HEK293 (cell line): ENCODE measurements at regions not wholly inside any gene's neighbourhood (a gene's known extent, or its start where the extent isn't known, plus 50 kb on each side); places are given as distances from the start of the nearest gene placed in this dataset.

Experiments
- CTCF ChIA-PET: fragments of 350-600 bp; formaldehyde crosslinking; extraction: SDS; loops from one replicate; lab custom pipeline; 2021; ENCODE audit warnings: antibody characterized with exemption; lab: Yijun Ruan, JAX
- POLR2A ChIA-PET: fragments of 300-600 bp; formaldehyde crosslinking; extraction: SDS; loops from one replicate; lab custom pipeline; 2020; ENCODE audit warnings: antibody characterized with exemption, inconsistent platforms; lab: Yijun Ruan, JAX
- H3K27ac ChIP-seq: fragments of 200-500 bp; sonication (Bioruptor generic); 2 replicates; pipeline ENCODE4 v1.5.1; 2014; ENCODE audit warnings: low read depth, low read length, control low read depth, inconsistent platforms; ENCODE audit errors: extremely low read depth
- H3K36me3 ChIP-seq, 2 experiments: fragments of 200-500 bp in 1 of 2; sonication (Bioruptor generic) in 1 of 2; 1 replicate in 1 of 2; 2 replicates in 1 of 2; pipeline ENCODE4 v1.5.1; 2014 to 2017; ENCODE audit warnings: inconsistent platforms in 2 of 2, low read length in 2 of 2; ENCODE audit not compliant: control insufficient read depth in 2 of 2, insufficient read depth in 1 of 2
- H3K4me1 ChIP-seq: fragments of 200-500 bp; sonication (Bioruptor generic); 2 replicates; pipeline ENCODE4 v1.5.1; 2014; ENCODE audit warnings: mild to moderate bottlenecking, low read length, inconsistent platforms; ENCODE audit not compliant: control insufficient read depth, insufficient read depth
- H3K4me3 ChIP-seq: 2 replicates; pipeline ENCODE4 v1.5.1; 2011; ENCODE audit warnings: low read depth, mild to moderate bottlenecking, control low read depth, low read length, moderate library complexity
- H3K9me3 ChIP-seq: fragments of 200-500 bp; sonication (Bioruptor generic); 2 replicates; pipeline ENCODE4 v1.5.1; 2014; ENCODE audit warnings: low read depth, low read length, inconsistent platforms; ENCODE audit not compliant: control insufficient read depth, insufficient read depth
- EGR2 ChIP-seq: fragments of 450-650 bp; formaldehyde crosslinking; IDR thresholded peaks from 2 replicates; pipeline ENCODE4 v1.5.1; 2016; ENCODE audit warnings: low read depth, missing biosample characterization, missing genetic modification characterization
- FEZF1 ChIP-seq: fragments of 450-650 bp; formaldehyde crosslinking; IDR thresholded peaks from 2 replicates; pipeline ENCODE4 v1.5.1; 2016; ENCODE audit warnings: missing biosample characterization, missing genetic modification characterization
- HOXD13 ChIP-seq: sonication (generic); formaldehyde crosslinking; IDR thresholded peaks from 2 replicates; pipeline ENCODE4 v1.8.0; 2022; ENCODE audit warnings: missing genetic modification reagents, borderline replicate concordance
- MEIS1 ChIP-seq: sonication (generic); formaldehyde crosslinking; IDR thresholded peaks from 2 replicates; pipeline ENCODE4 v1.8.1; 2022; ENCODE audit warnings: missing genetic modification reagents, mild to moderate bottlenecking, borderline replicate concordance
- MZF1 ChIP-seq: fragments of 450-650 bp; formaldehyde crosslinking; IDR thresholded peaks from 2 replicates; pipeline ENCODE4 v1.5.1; 2017; ENCODE audit warnings: missing biosample characterization, missing genetic modification characterization, borderline replicate concordance
- OSR2 ChIP-seq: fragments of 450-650 bp; formaldehyde crosslinking; IDR thresholded peaks from 2 replicates; pipeline ENCODE4 v1.5.1; 2016; ENCODE audit warnings: missing biosample characterization, missing genetic modification characterization
- OVOL3 ChIP-seq: fragments of 450-650 bp; formaldehyde crosslinking; IDR thresholded peaks from 2 replicates; pipeline ENCODE4 v1.5.1; 2016; ENCODE audit warnings: missing biosample characterization, missing genetic modification characterization
- ZFP69B ChIP-seq: fragments of 450-650 bp; formaldehyde crosslinking; IDR thresholded peaks from 2 replicates; pipeline ENCODE4 v1.5.1; 2016; ENCODE audit warnings: missing biosample characterization, missing genetic modification characterization
- ZNF10 ChIP-seq: fragments of 450-650 bp; formaldehyde crosslinking; IDR thresholded peaks from 2 replicates; pipeline ENCODE4 v1.5.1; 2017; ENCODE audit warnings: missing biosample characterization, missing genetic modification characterization
- ZNF148 ChIP-seq: fragments of 450-650 bp; formaldehyde crosslinking; IDR thresholded peaks from 2 replicates; pipeline ENCODE4 v1.5.0; 2017; ENCODE audit warnings: missing biosample characterization, missing genetic modification characterization, borderline replicate concordance
- ZNF157 ChIP-seq: fragments of 450-650 bp; formaldehyde crosslinking; IDR thresholded peaks from 2 replicates; pipeline ENCODE4 v1.5.1; 2016; ENCODE audit warnings: missing biosample characterization, missing genetic modification characterization
- ZNF175 ChIP-seq: fragments of 450-650 bp; formaldehyde crosslinking; IDR thresholded peaks from 2 replicates; pipeline ENCODE4 v1.5.1; 2016; ENCODE audit warnings: missing biosample characterization, missing genetic modification characterization
- ZNF211 ChIP-seq: fragments of 450-650 bp; formaldehyde crosslinking; IDR thresholded peaks from 2 replicates; pipeline ENCODE4 v1.5.1; 2016; ENCODE audit warnings: low read depth, missing biosample characterization, missing genetic modification characterization
- ZNF404 ChIP-seq: fragments of 450-650 bp; formaldehyde crosslinking; IDR thresholded peaks from 2 replicates; pipeline ENCODE4 v1.5.1; 2017; ENCODE audit warnings: missing biosample characterization, missing genetic modification characterization
- ZNF426 ChIP-seq: fragments of 450-650 bp; formaldehyde crosslinking; IDR thresholded peaks from 2 replicates; pipeline ENCODE4 v1.5.1; 2017; ENCODE audit warnings: missing biosample characterization, missing genetic modification characterization, mild to moderate bottlenecking, inconsistent platforms, moderate library complexity
- ZNF548 ChIP-seq: fragments of 450-650 bp; formaldehyde crosslinking; IDR thresholded peaks from 2 replicates; pipeline ENCODE4 v1.5.1; 2016; ENCODE audit warnings: missing biosample characterization, missing genetic modification characterization
- ZNF596 ChIP-seq: fragments of 450-650 bp; IDR thresholded peaks from 2 replicates; pipeline ENCODE4 v1.5.0; 2018; ENCODE audit warnings: missing biosample characterization, mild to moderate bottlenecking, missing genetic modification characterization, moderate library complexity
- ZNF660 ChIP-seq: fragments of 450-650 bp; IDR thresholded peaks from 2 replicates; pipeline ENCODE4 v1.5.1; 2018; ENCODE audit warnings: missing biosample characterization, mild to moderate bottlenecking, missing genetic modification characterization
- ZNF664 ChIP-seq: fragments of 450-650 bp; formaldehyde crosslinking; IDR thresholded peaks from 2 replicates; pipeline ENCODE4 v1.5.1; 2016; ENCODE audit warnings: missing biosample characterization, missing genetic modification characterization
- ZNF76 ChIP-seq: fragments of 450-650 bp; formaldehyde crosslinking; IDR thresholded peaks from 2 replicates; pipeline ENCODE4; 2016; ENCODE audit warnings: low read depth, missing biosample characterization, missing genetic modification characterization, borderline replicate concordance
- ZNF792 ChIP-seq: fragments of 450-650 bp; formaldehyde crosslinking; IDR thresholded peaks from 2 replicates; pipeline ENCODE4 v1.5.1; 2016; ENCODE audit warnings: missing biosample characterization, missing genetic modification characterization
- ZSCAN5A ChIP-seq: fragments of 450-650 bp; formaldehyde crosslinking; IDR thresholded peaks from 2 replicates; pipeline ENCODE4 v1.5.1; 2016; ENCODE audit warnings: missing biosample characterization, missing genetic modification characterization
- TF ChIP-seq, protein P1 (sequence below): fragments of 450-650 bp; formaldehyde crosslinking; IDR thresholded peaks from 2 replicates; pipeline ENCODE4 v1.5.1; 2016; ENCODE audit warnings: missing biosample characterization, missing genetic modification characterization
- TF ChIP-seq, protein P2 (sequence below): fragments of 450-650 bp; IDR thresholded peaks from 2 replicates; pipeline ENCODE4 v1.5.1; 2018; ENCODE audit warnings: missing biosample characterization, mild to moderate bottlenecking, missing genetic modification characterization

- no peak overlapping the region for H3K27ac ChIP-seq
- H3K9me3 ChIP-seq: no peaks in the 10 kb centered on the region
- ChIA-PET CTCF (no interaction called here), POLR2A (no interaction called here)
- H3K36me3 ChIP-seq: no peaks in the 10 kb centered on the region
- H3K4me1 ChIP-seq: no peaks in the 10 kb centered on the region
- no peak overlapping the region for H3K4me3 ChIP-seq
- TF ChIP-seq ZNF404 (no peak), OVOL3 (no peak), ZNF175 (tag by site-specific recombination) (no peak), ZFP69B (tag by site-specific recombination) (no peak), FEZF1 (tag by site-specific recombination) (no peak), ZNF792 (tag by site-specific recombination) (no peak), MEIS1 (no peak), ZNF76 (no peak), MZF1 (tag by site-specific recombination) (no peak), ZNF660 (no peak), ZSCAN5A (no peak), ZNF157 (no peak), ZNF426 (tag by site-specific recombination) (no peak), HOXD13 (CRISPR knock-in tag) (no peak), OSR2 (tag by site-specific recombination) (no peak), ZNF211 (no peak), EGR2 (no peak)
- TF ChIP-seq, protein P1, sequence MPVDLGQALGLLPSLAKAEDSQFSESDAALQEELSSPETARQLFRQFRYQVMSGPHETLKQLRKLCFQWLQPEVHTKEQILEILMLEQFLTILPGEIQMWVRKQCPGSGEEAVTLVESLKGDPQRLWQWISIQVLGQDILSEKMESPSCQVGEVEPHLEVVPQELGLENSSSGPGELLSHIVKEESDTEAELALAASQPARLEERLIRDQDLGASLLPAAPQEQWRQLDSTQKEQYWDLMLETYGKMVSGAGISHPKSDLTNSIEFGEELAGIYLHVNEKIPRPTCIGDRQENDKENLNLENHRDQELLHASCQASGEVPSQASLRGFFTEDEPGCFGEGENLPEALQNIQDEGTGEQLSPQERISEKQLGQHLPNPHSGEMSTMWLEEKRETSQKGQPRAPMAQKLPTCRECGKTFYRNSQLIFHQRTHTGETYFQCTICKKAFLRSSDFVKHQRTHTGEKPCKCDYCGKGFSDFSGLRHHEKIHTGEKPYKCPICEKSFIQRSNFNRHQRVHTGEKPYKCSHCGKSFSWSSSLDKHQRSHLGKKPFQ (tag by site-specific recombination): no peak
Measured at GRCh38 chr1:78715181-78715661, 65.6 kb downstream of the IFI44 start.

- no peak for TF ChIP-seq ZNF548 (tag by site-specific recombination)
- TF ChIP-seq ZNF10: no peak
- TF ChIP-seq, protein P2, sequence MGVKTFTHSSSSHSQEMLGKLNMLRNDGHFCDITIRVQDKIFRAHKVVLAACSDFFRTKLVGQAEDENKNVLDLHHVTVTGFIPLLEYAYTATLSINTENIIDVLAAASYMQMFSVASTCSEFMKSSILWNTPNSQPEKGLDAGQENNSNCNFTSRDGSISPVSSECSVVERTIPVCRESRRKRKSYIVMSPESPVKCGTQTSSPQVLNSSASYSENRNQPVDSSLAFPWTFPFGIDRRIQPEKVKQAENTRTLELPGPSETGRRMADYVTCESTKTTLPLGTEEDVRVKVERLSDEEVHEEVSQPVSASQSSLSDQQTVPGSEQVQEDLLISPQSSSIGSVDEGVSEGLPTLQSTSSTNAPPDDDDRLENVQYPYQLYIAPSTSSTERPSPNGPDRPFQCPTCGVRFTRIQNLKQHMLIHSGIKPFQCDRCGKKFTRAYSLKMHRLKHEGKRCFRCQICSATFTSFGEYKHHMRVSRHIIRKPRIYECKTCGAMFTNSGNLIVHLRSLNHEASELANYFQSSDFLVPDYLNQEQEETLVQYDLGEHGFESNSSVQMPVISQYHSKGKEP (tag by site-specific recombination): no peak
- no peak for TF ChIP-seq ZNF664 (tag by site-specific recombination)
- H3K4me1 ChIP-seq: no peaks in the 10 kb centered on the region
- ChIA-PET CTCF (no interaction called here), POLR2A (no interaction called here)
- no peak overlapping the region for H3K4me3 ChIP-seq
- H3K9me3 ChIP-seq: no peaks in the 10 kb centered on the region
- no peak overlapping the region for H3K27ac ChIP-seq
- H3K36me3 ChIP-seq: no peaks in the 10 kb centered on the region
Measured at GRCh38 chr1:78716186-78716585, 66.6 kb downstream of the IFI44 start.

DNA sequence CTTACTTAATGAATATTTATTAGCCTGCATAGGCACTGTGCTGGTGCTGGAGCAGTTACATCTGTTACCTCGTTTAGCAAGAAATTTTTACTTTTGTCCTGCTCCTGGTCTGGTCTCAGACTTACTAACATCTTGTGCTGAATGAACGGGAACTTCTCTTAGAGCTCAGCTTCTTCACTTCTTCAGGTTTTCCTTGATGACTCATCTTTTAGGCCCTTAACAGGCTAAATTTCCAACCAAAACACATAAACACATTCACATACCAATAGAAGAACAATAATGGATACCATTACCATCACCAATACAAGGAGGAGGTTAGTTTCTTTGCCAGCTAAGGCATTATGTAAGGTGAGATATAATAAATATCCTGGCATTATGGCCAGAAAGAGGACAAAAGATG is 68.9 kb downstream of the IFI44 start:
- ChIA-PET POLR2A (no interaction called here), CTCF (no interaction called here)
- H3K4me3 ChIP-seq: no peak overlapping the region
- no peak overlapping the region for H3K27ac ChIP-seq
- H3K36me3 ChIP-seq: no peaks in the 10 kb centered on the region
- no peaks in the 10 kb centered on the region for H3K9me3 ChIP-seq
- no peaks in the 10 kb centered on the region for H3K4me1 ChIP-seq
- no peak for TF ChIP-seq ZNF148
- TF ChIP-seq ZNF596 (tag by site-specific recombination): no peak
